Erythroblast (primary cell): ENCODE measurements at regions not wholly inside any gene's neighbourhood (a gene's known extent, or its start where the extent isn't known, plus 50 kb on each side); places are given as distances from the start of the nearest gene placed in this dataset.

Experiments used
- GATA1 ChIP-seq: IDR thresholded peaks from 2 replicates; pipeline ENCODE4 v1.6.1; 2011; ENCODE audit warnings: low read depth, mild to moderate bottlenecking, control low read depth, low read length, moderate library complexity
- POLR2A ChIP-seq: IDR thresholded peaks from 2 replicates; pipeline ENCODE4 v1.6.1; 2011; ENCODE audit warnings: mild to moderate bottlenecking, low read length

DNA sequence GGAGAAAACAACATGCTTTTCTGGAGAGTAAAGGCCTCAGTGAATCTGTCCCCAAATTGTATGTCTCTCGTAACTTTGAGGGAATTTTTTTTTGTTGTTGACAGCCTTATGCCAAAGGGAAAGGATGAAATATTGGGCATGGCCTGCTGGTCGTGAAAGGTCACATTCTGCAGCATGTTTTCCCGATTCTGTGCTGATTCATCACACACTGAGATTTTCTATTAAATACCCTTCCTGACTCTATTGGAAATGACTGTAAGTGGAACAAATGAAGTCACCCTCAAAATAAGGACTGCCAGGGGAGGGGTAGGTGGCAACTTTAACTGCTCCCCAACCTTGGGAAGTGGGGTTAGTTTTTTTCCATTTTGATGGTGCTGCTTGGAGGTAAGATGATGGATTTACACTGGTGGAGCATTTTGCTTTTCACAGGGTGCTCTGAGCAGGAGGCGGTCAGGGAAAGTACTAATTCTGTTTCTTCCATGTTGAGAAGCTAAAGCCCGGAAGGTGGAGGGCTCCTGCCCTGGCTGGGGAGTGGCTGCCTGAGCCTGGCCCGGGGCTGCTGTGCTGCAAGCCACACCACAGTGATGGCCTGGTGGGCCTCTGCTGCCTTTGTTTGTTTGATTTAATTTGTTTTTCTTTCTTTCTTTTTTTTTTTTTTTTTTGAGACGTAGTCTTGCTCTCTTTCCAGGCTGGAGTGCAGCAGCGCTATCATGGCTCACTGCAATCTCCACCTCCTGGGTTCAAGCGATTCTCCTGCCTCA, 116.8 kb upstream of the SPATA13 start:
- TF ChIP-seq POLR2A (no peak), GATA1 (no peak)
